A549 (cell line): ENCODE measurements at regions not wholly inside any gene's neighbourhood (a gene's known extent, or its start where the extent isn't known, plus 50 kb on each side); places are given as distances from the start of the nearest gene placed in this dataset.

Experiments
- ATAC-seq, 2 experiments: fragments of 200-7000 bp in 1 of 2; fragments of >200 bp in 1 of 2; cut with Nextera tagmentation in 1 of 2; cut with Tn5 transposase in 1 of 2; 3 replicates each; pipeline versions ENCODE4 v1.8.0 to v1.9.1; 2018 to 2020; ENCODE audit warnings: mild to moderate bottlenecking in 1 of 2, moderate library complexity in 1 of 2
- CTCF ChIA-PET: fragments of 300-600 bp; sonication (Branson Sonifier 250); formaldehyde crosslinking; extraction: SDS; loops from one replicate; lab custom pipeline; 2021; ENCODE audit warnings: antibody characterized with exemption, inconsistent platforms; lab: Yijun Ruan, JAX
- POLR2A ChIA-PET: fragments of 350-600 bp; formaldehyde crosslinking; extraction: SDS; loops from one replicate; lab custom pipeline; 2021; ENCODE audit warnings: antibody characterized with exemption, inconsistent platforms; lab: Yijun Ruan, JAX
- DNase-seq, 2 experiments: peaks; one replicate each; pipeline versions ENCODE4 v3.0.0 to v3.0.0-alpha.2; 2011 to 2016; ENCODE audit warnings: low read depth in 1 of 2, low spot score in 1 of 2
- FAIRE-seq: peaks from 2 replicates; lab custom pipeline; 2011; peaks lifted over from hg19 to GRCh38; lab: Jason Lieb, UNC
- H3K27ac ChIP-seq, 2 experiments: fragments of >200 bp; sonication (Bioruptor Twin); formaldehyde crosslinking; 3 replicates each; pipeline ENCODE4 v1.5.1; 2016 to 2017
- H3K4me1 ChIP-seq: fragments of >200 bp; sonication (Bioruptor Twin); formaldehyde crosslinking; 3 replicates; pipeline ENCODE4 v1.6.1; 2016
- H3K4me2 ChIP-seq: fragments of >200 bp; sonication (Bioruptor Twin); formaldehyde crosslinking; 3 replicates; pipeline ENCODE4 v1.6.1; 2016
- H3K4me3 ChIP-seq: fragments of >200 bp; sonication (Bioruptor Twin); formaldehyde crosslinking; 3 replicates; pipeline ENCODE4 v1.5.1; 2016
- H3K9me3 ChIP-seq: fragments of >200 bp; sonication (Bioruptor Twin); formaldehyde crosslinking; 3 replicates; pipeline ENCODE4 v1.6.1; 2016
- BHLHE40 ChIP-seq: IDR thresholded peaks from 2 replicates; pipeline ENCODE4 v1.6.1; 2012; ENCODE audit warnings: low read depth, low read length, inconsistent platforms
- CBX2 ChIP-seq: fragments of 200-600 bp; sonication (generic); IDR thresholded peaks from 2 replicates; pipeline ENCODE4 v1.6.1; 2016; ENCODE audit warnings: low read depth, mild to moderate bottlenecking, borderline replicate concordance
- CEBPB ChIP-seq, 2 experiments: fragments of >200 bp in 1 of 2; sonication (Bioruptor Twin) in 1 of 2; formaldehyde crosslinking in 1 of 2; IDR thresholded peaks; 2 replicates each; pipeline ENCODE4 v1.6.1; 2012 to 2016
- EHF ChIP-seq: fragments of 250-450 bp; sonication (Bioruptor Pico); IDR thresholded peaks from 2 replicates; pipeline ENCODE4 v1.5.0; 2020; ENCODE audit warnings: mild to moderate bottlenecking
- ELK1 ChIP-seq: fragments of 150-350 bp; IDR thresholded peaks from 2 replicates; pipeline ENCODE4 v1.6.1; 2014; ENCODE audit warnings: low read depth, mild to moderate bottlenecking, low read length
- EP300 ChIP-seq, 2 experiments: fragments of >200 bp; sonication (Bioruptor Twin); formaldehyde crosslinking; IDR thresholded peaks; 2 replicates in 1 of 2; 3 replicates in 1 of 2; pipeline ENCODE4 v1.6.1; 2016 to 2017
- FOSL2 ChIP-seq, 2 experiments: fragments of 450-650 bp in 1 of 2; fragments of >200 bp in 1 of 2; sonication (Bioruptor Twin) in 1 of 2; formaldehyde crosslinking; IDR thresholded peaks; 2 replicates each; pipeline versions ENCODE4 v1.5.0 to v1.6.1; 2016 to 2020; ENCODE audit warnings: mild to moderate bottlenecking in 1 of 2, moderate library complexity in 1 of 2
- GATA3 ChIP-seq: IDR thresholded peaks from 2 replicates; pipeline ENCODE4 v1.6.1; 2012; ENCODE audit warnings: borderline replicate concordance
- HEYL ChIP-seq: fragments of 250-450 bp; sonication (Bioruptor Pico); IDR thresholded peaks from 2 replicates; pipeline ENCODE4 v1.8.0; 2021; ENCODE audit warnings: mild to moderate bottlenecking, moderate library complexity
- HOXA7 ChIP-seq: fragments of 250-450 bp; sonication (Bioruptor Pico); IDR thresholded peaks from 2 replicates; pipeline ENCODE4 v1.5.0; 2020; ENCODE audit warnings: mild to moderate bottlenecking, moderate library complexity
- HOXB5 ChIP-seq: fragments of 250-450 bp; sonication (Bioruptor Pico); IDR thresholded peaks from 2 replicates; pipeline ENCODE4 v1.5.0; 2020; ENCODE audit warnings: mild to moderate bottlenecking, moderate library complexity
- JUN ChIP-seq, 2 experiments: fragments of >200 bp; sonication (Bioruptor Twin); formaldehyde crosslinking; IDR thresholded peaks; 2 replicates in 1 of 2; 3 replicates in 1 of 2; pipeline ENCODE4 v1.6.1; 2016 to 2017
- JUNB ChIP-seq: fragments of >200 bp; sonication (Bioruptor Twin); formaldehyde crosslinking; IDR thresholded peaks from 2 replicates; pipeline ENCODE4 v1.6.1; 2016
- KDM1A ChIP-seq: fragments of 200-600 bp; sonication (generic); IDR thresholded peaks from 2 replicates; pipeline ENCODE4 v1.6.1; 2016; ENCODE audit warnings: low read depth, mild to moderate bottlenecking
- KDM5A ChIP-seq: fragments of 200-600 bp; sonication (generic); IDR thresholded peaks from 2 replicates; pipeline ENCODE4 v1.6.1; 2016; ENCODE audit warnings: antibody characterized with exemption, mild to moderate bottlenecking
- MAX ChIP-seq: IDR thresholded peaks from 2 replicates; pipeline ENCODE4 v1.6.1; 2012
- MYC ChIP-seq: IDR thresholded peaks from 2 replicates; pipeline ENCODE4 v1.6.1; 2012; ENCODE audit warnings: mild to moderate bottlenecking, inconsistent platforms, low read length, improper control_type of control experiment, borderline replicate concordance
- NPAS2 ChIP-seq: fragments of 250-450 bp; sonication (Bioruptor Pico); IDR thresholded peaks from 2 replicates; pipeline ENCODE4 v1.8.0; 2022; ENCODE audit warnings: mild to moderate bottlenecking, moderate library complexity, borderline replicate concordance
- PHF8 ChIP-seq: fragments of 200-600 bp; sonication (generic); IDR thresholded peaks from 2 replicates; pipeline ENCODE4 v1.6.1; 2016; ENCODE audit warnings: low read depth, mild to moderate bottlenecking, antibody characterized with exemption, moderate library complexity, borderline replicate concordance
- POLR2AphosphoS2 ChIP-seq: conservative IDR thresholded peaks from 2 replicates; pipeline ENCODE4 v1.6.1; 2012; ENCODE audit warnings: low read length, improper control_type of control experiment, inconsistent platforms
- RFX5 ChIP-seq: fragments of 450-650 bp; IDR thresholded peaks from 2 replicates; pipeline ENCODE4 v1.7.1; 2014; ENCODE audit warnings: antibody characterized with exemption, mild to moderate bottlenecking, moderate library complexity
- RNF2 ChIP-seq: fragments of 200-600 bp; sonication (generic); IDR thresholded peaks from 2 replicates; pipeline ENCODE4 v1.6.1; 2016; ENCODE audit warnings: low read depth, mild to moderate bottlenecking, antibody characterized with exemption, moderate library complexity, borderline replicate concordance
- SREBF2 ChIP-seq: fragments of 450-650 bp; IDR thresholded peaks from 2 replicates; pipeline ENCODE4 v1.6.1; 2014; ENCODE audit warnings: mild to moderate bottlenecking, moderate library complexity
- TP53 ChIP-seq: fragments of 250-450 bp; sonication (Bioruptor Pico); IDR thresholded peaks from 2 replicates; pipeline ENCODE4 v1.5.0; 2021; ENCODE audit warnings: mild to moderate bottlenecking, moderate library complexity
- ZC3H11A ChIP-seq: fragments of 450-650 bp; IDR thresholded peaks from 2 replicates; pipeline ENCODE4 v1.6.1; 2014; ENCODE audit warnings: antibody characterized with exemption, mild to moderate bottlenecking
- ZFP36 ChIP-seq: fragments of 450-650 bp; IDR thresholded peaks from 2 replicates; pipeline ENCODE4 v1.6.1; 2014; ENCODE audit warnings: borderline replicate concordance; ENCODE audit not compliant: partially characterized antibody
- ZNF302 ChIP-seq: fragments of 250-450 bp; sonication (Bioruptor Pico); IDR thresholded peaks from 2 replicates; pipeline ENCODE4 v1.9.0; 2021; ENCODE audit warnings: inconsistent platforms, mild to moderate bottlenecking, moderate library complexity
- whole genome bisulfite sequencing: methylation state at CpG from one replicate; pipeline ENCODE4 v1.1.6; 2017; ENCODE audit errors: missing lambda C conversion rate; 5-methylcytosine and 5-hydroxymethylcytosine counted together
- TF ChIP-seq, protein P1 (sequence below): fragments of >200 bp; sonication (Bioruptor Twin); formaldehyde crosslinking; IDR thresholded peaks from 3 replicates; pipeline ENCODE4 v1.5.1; 2016

DNA sequence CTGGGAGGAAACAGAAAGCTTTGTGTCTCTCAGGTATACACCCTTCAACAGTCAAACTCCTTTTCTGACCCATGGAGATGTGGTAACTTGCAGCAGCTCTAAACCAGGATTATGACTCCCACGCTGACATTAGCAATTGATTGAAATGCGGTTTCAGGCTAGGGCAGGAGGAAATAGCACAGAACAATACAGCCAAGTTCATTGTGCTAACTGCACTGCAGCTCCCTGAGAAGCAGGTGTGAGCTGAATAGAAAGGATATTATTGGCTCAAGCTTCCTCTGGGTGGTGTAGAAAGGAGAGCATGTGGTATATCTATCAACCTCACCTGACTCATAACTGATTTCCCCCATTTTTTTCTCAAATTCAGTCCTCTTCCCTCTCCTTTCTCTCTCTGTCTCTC is 612.3 kb upstream of the BTBD3 start:
- ChIA-PET POLR2A (no interaction called here), CTCF (interaction anchor here (0.7 to 1.5 kb wide), 5 partner anchors 10 to 239 kb away, joined by 3 to 5 read pairs (median 4); no protein-coding TSS in a partner anchor)
- Histone ChIP-seq H3K4me3 (no peak overlapping the region), H3K9me3 (no peaks in the 10 kb centered on the region), H3K4me2 (no peak overlapping the region), H3K27ac (no peak overlapping the region)
- 87% methylated on average over 2 of the region's 2 CpGs for WGBS
- FAIRE-seq = no peak
- TF ChIP-seq HEYL (no peak), BHLHE40 (no peak), EP300 (IDR thresholded peaks at IDR 0.05) (no peak), POLR2AphosphoS2 (no peak), JUN (IDR thresholded peaks at IDR 0.05) (no peak), HOXA7 (CRISPR knock-in tag) (no peak), PHF8 (no peak), NPAS2 (CRISPR knock-in tag) (no peak), ZC3H11A (no peak), MYC (no peak), KDM5A (no peak), RNF2 (no peak), HOXB5 (CRISPR knock-in tag) (no peak), RFX5 (no peak), ZFP36 (no peak), EHF (CRISPR knock-in tag) (no peak), TP53 (CRISPR knock-in tag) (no peak), SREBF2 (no peak), CBX2 (no peak)
- TF ChIP-seq, protein P1, sequence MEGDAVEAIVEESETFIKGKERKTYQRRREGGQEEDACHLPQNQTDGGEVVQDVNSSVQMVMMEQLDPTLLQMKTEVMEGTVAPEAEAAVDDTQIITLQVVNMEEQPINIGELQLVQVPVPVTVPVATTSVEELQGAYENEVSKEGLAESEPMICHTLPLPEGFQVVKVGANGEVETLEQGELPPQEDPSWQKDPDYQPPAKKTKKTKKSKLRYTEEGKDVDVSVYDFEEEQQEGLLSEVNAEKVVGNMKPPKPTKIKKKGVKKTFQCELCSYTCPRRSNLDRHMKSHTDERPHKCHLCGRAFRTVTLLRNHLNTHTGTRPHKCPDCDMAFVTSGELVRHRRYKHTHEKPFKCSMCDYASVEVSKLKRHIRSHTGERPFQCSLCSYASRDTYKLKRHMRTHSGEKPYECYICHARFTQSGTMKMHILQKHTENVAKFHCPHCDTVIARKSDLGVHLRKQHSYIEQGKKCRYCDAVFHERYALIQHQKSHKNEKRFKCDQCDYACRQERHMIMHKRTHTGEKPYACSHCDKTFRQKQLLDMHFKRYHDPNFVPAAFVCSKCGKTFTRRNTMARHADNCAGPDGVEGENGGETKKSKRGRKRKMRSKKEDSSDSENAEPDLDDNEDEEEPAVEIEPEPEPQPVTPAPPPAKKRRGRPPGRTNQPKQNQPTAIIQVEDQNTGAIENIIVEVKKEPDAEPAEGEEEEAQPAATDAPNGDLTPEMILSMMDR = no peak
- TF ChIP-seq, all 56 proteins: peak for 0
- ATAC-seq (no peak), DNase-seq (no peak)
- H3K4me1 ChIP-seq = no peaks in the 10 kb centered on the region

- CTCF ChIA-PET = interaction anchor here (1.1 kb wide), 1 partner anchor 10 kb away, joined by 4 read pairs; no protein-coding TSS in a partner anchor
- Histone ChIP-seq H3K4me3 (no peak overlapping the region), H3K4me1 (0 out of 3 replicates have a peak, but pooled peaks cover 3% of the 10 kb centered on the region), H3K9me3 (no peaks in the 10 kb centered on the region; the same call in 2 of the 3 replicates), H3K4me2 (no peak overlapping the region), H3K27ac (no peak overlapping the region)
- 66% methylated on average over 3 of the region's 3 CpGs for WGBS
- TF ChIP-seq ELK1 (no peak), FOSL2 (IDR thresholded peaks at IDR 0.05) (no peak), FOSL2 (CRISPR knock-in tag; IDR thresholded peaks at IDR 0.05) (no peak), HOXB5 (CRISPR knock-in tag) (no peak), JUNB (no peak), HOXA7 (CRISPR knock-in tag) (no peak), GATA3 (no peak), KDM1A (no peak), ZNF302 (CRISPR knock-in tag) (no peak), TP53 (CRISPR knock-in tag) (no peak), CEBPB (IDR thresholded peaks at IDR 0.05) (no peak), RNF2 (no peak), BHLHE40 (no peak), MAX (no peak)
- ATAC-seq (no peak), DNase-seq (no peak), FAIRE-seq (no peak)
- POLR2A ChIA-PET = no interaction called here
Observed at GRCh38 chr20:11311659-11312224, 606.0 kb upstream of the BTBD3 start.
